Loucy (cell line): ENCODE measurements at regions not wholly inside any gene's neighbourhood (a gene's known extent, or its start where the extent isn't known, plus 50 kb on each side); places are given as distances from the start of the nearest gene placed in this dataset.

ENCODE experiments used
- CTCF ChIP-seq: fragments of 200-600 bp; sonication (generic); conservative IDR thresholded peaks from 2 replicates; pipeline ENCODE4 v1.5.1; 2014; ENCODE audit warnings: mild to moderate bottlenecking, antibody characterized with exemption, low read length
- EZH2phosphoT487 ChIP-seq: fragments of 200-600 bp; IDR thresholded peaks from 2 replicates; pipeline ENCODE4 v1.6.1; 2018; ENCODE audit warnings: antibody characterized with exemption, mild to moderate bottlenecking, moderate library complexity, borderline replicate concordance

DNA sequence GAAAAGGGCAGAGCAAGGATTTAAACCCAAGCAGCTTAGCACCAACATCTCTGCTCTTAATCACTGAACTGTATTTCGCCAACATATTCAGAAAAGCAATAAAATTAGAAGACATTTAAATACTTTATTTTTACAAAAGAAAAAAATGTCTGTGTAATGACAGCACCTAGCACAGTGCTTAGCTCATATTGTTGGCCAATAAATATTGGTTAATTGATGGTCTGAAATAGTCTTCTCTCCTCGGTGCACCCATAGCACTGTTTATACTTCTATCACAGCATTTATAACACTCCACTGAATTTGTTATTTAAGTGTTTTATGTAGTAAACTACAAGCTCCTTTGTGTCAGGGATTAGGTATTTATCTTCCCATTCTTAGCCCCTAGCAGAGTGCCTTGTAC is 70.9 kb upstream of the PLPPR4 start:
- TF ChIP-seq CTCF: no peak
- no peak for TF ChIP-seq EZH2phosphoT487
